Spleen (tissue), 7 donors: ENCODE measurements at regions not wholly inside any gene's neighbourhood (a gene's known extent, or its start where the extent isn't known, plus 50 kb on each side); places are given as distances from the start of the nearest gene placed in this dataset.
"Not testable (repeated sequence)": the region's sequence is repeated elsewhere in the genome, so short reads cannot be mapped to it uniquely, and the experiment has no call there.

Source experiments
- CTCF ChIP-seq, 11 experiments: fragments of 200-600 bp in 7 of 11; fragments of 450-650 bp in 4 of 11; sonication (generic) in 4 of 11; IDR thresholded peaks in 8 of 11; conservative IDR thresholded peaks in 3 of 11; 1 replicate in 7 of 11; 2 replicates in 4 of 11; pipeline versions ENCODE4 v1.4.0 to v1.8.0; 2016 to 2021; ENCODE audit warnings: antibody characterized with exemption in 11 of 11, inconsistent platforms in 4 of 11, mild to moderate bottlenecking in 1 of 11
- POLR2A ChIP-seq, 3 donors: fragments of 450-650 bp; IDR thresholded peaks; one replicate each; pipeline ENCODE4 v1.5.1; 2017; ENCODE audit warnings: antibody characterized with exemption in 3 of 3, mild to moderate bottlenecking in 1 of 3
- donor health status: DM: no; HTN: no; CAD: no; lungs with moderate emphysema.
- donor health status: DM: no; HTN: no; CAD: no.
- donor health status: DM: no; HTN: no; CAD: no.

GRCh38 chr20:26251376-26251775, 554.7 kb upstream of the ZNF337 start:
- not testable (repeated sequence) for TF ChIP-seq POLR2A (IDR thresholded peaks at IDR 0.05); CTCF (IDR thresholded peaks at IDR 0.05 in 8 of 11, conservative IDR thresholded peaks at IDR 0.05 in 3 of 11)
